GM12875 (cell line): ENCODE measurements at regions not wholly inside any gene's neighbourhood (a gene's known extent, or its start where the extent isn't known, plus 50 kb on each side); places are given as distances from the start of the nearest gene placed in this dataset.
"Not testable (repeated sequence)": the region's sequence is repeated elsewhere in the genome, so short reads cannot be mapped to it uniquely, and the experiment has no call there.

Experiments
- H3K4me3 ChIP-seq: one replicate; pipeline ENCODE4 v1.5.1; 2011; ENCODE audit warnings: low read depth, low read length, control low read depth
- CTCF ChIP-seq: IDR thresholded peaks from 2 replicates; pipeline ENCODE4 v1.5.1; 2011; ENCODE audit warnings: low read depth, mild to moderate bottlenecking, control low read depth, inconsistent platforms, low read length, moderate library complexity, borderline replicate concordance; ENCODE audit not compliant: insufficient read depth

- no peak for TF ChIP-seq CTCF
These were observed 135.8 kb upstream of the TMEM168 start for GRCh38 chr7:112926018-112926417.

GRCh38 chr7:112922546-112922945, 132.4 kb upstream of the TMEM168 start:
- H3K4me3 ChIP-seq: not testable (repeated sequence)

More at GRCh38 chr7:112926018-112926417, 135.8 kb upstream of the TMEM168 start:
- no peak overlapping the region for H3K4me3 ChIP-seq

DNA sequence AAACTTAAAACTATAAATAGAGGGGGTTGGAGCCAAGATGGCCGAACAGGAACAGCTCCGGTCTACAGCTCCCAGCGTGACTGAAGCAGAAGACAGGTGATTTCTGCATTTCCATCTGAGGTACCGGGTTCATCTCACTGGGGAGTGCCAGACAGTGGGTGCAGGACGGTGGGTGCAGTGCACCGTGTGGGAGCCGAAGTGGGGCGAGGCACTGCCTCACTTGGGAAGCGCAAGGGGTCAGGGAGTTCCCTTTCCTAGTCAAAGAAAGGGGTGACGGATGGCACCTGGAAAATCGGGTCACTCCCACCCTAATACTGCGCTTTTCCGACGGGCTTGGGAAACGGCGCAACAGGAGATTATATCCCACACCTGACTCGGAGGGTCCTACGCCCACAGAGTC, 126.2 kb upstream of the TMEM168 start:
- H3K4me3 ChIP-seq: not testable (repeated sequence)

DNA sequence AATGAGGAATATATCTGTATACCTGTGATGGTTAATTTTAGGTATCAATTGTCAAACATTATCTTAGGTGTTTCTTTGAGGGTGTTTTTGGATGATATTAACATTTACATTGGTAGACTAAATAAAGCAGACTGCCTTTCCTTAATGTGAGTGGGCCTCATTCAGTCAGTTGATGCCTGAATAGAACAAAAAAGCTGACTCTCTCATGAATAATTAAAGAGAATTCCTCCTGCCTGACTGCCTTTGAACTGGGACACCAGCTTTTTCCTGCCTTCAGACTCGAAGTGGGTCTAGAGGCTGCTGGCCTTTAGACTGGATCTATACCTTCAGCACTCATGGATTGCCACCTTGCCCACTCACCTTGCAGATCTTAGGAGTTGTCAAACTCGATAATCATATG, 117.9 kb upstream of the TMEM168 start:
- no peak overlapping the region for H3K4me3 ChIP-seq
- no peak for TF ChIP-seq CTCF

DNA sequence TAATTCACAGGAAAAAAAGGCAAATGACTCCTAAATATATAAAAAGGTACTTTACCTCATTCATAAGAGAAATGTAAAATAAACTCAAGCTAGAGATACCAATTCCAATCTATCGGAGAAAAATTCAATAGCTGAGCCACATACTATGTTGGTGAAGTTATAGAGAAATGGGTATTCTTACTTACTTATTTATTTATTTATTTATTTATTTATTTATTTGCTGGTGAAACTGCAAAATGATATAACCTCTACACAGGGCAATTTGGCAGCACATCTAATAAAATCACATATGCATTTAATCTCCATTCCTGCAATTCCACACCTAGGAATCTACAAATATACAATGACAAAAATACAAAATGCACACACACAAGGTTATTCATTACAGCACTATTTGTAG, 117.5 kb upstream of the TMEM168 start:
- no peak overlapping the region for H3K4me3 ChIP-seq

DNA sequence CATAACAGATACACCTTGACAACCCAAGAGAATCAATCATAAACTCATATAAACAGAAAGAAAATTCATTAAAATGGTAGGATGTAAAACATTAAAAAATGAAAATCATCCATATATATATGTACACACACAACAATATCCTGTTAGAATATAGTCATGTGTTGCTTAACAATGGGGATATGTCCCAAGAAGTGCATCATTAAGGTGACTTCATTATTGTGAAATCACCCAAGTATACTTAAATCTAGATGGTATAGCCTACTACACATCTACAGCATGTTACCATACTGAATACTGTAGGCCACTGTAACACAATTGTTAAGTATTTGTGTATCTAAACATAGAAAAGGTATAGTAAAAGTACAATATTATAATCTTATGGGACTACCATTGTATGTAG, 115.8 kb upstream of the TMEM168 start:
- TF ChIP-seq CTCF: no peak
- H3K4me3 ChIP-seq: no peak overlapping the region

More for the DNA sequence above, 117.5 kb upstream of the TMEM168 start:
- no peak for TF ChIP-seq CTCF

GRCh38 chr7:112905413-112905812, 115.2 kb upstream of the TMEM168 start:
- no peak for TF ChIP-seq CTCF

GRCh38 chr7:112898432-112899290, 108.5 kb upstream of the TMEM168 start:
- peak; percentile 71; the same call in 1 of the 2 replicates for TF ChIP-seq CTCF
- no peak overlapping the region for H3K4me3 ChIP-seq

More at GRCh38 chr7:112905413-112905812, 115.2 kb upstream of the TMEM168 start:
- H3K4me3 ChIP-seq: no peak overlapping the region
